Spleen (tissue), 11 donors: ENCODE measurements at regions not wholly inside any gene's neighbourhood (a gene's known extent, or its start where the extent isn't known, plus 50 kb on each side); places are given as distances from the start of the nearest gene placed in this dataset.

Source experiments
- DNase-seq: peaks from one replicate; pipeline ENCODE4 v3.0.0-alpha.2; 2020
- H3K27ac ChIP-seq, 8 donors: fragments of 200-600 bp; sonication (generic) in 7 of 8; 1 replicate in 4 of 8; 2 replicates in 4 of 8; pipeline versions ENCODE4 v1.5.0 to v1.8.0; 2016 to 2021; ENCODE audit warnings: inconsistent platforms in 4 of 8, mild to moderate bottlenecking in 4 of 8, moderate library complexity in 1 of 8
- H3K27me3 ChIP-seq, 7 donors: fragments of 200-600 bp; sonication (generic) in 6 of 7; replicated peaks in 1 of 7; 1 replicate in 4 of 7; 2 replicates in 3 of 7; pipeline versions ENCODE4 v1.5.0 to v1.8.0; 2016 to 2021; ENCODE audit warnings: inconsistent platforms in 3 of 7, mild to moderate bottlenecking in 1 of 7
- H3K36me3 ChIP-seq, 6 donors: fragments of 200-600 bp; sonication (generic) in 5 of 6; 1 replicate in 4 of 6; 2 replicates in 2 of 6; pipeline versions ENCODE4 v1.5.0 to v1.8.0; 2016 to 2021; ENCODE audit warnings: inconsistent platforms in 2 of 6
- H3K4me1 ChIP-seq, 6 donors: fragments of 200-600 bp; sonication (generic) in 5 of 6; 1 replicate in 3 of 6; 2 replicates in 3 of 6; pipeline versions ENCODE4 v1.5.0 to v1.8.0; 2016 to 2021; ENCODE audit warnings: inconsistent platforms in 3 of 6
- H3K4me3 ChIP-seq, 8 donors: fragments of 200-600 bp; sonication (generic) in 7 of 8; 1 replicate in 4 of 8; 2 replicates in 4 of 8; pipeline versions ENCODE4 v1.5.0 to v1.8.0; 2016 to 2021; ENCODE audit warnings: inconsistent platforms in 4 of 8, mild to moderate bottlenecking in 4 of 8, moderate library complexity in 2 of 8
- H3K9me3 ChIP-seq, 8 donors: fragments of 200-600 bp; sonication (generic) in 7 of 8; 1 replicate in 4 of 8; 2 replicates in 4 of 8; pipeline versions ENCODE4 v1.5.0 to v1.8.0; 2016 to 2021; ENCODE audit warnings: inconsistent platforms in 4 of 8
- CTCF ChIP-seq, 11 experiments: fragments of 200-600 bp in 7 of 11; fragments of 450-650 bp in 4 of 11; sonication (generic) in 4 of 11; IDR thresholded peaks in 8 of 11; conservative IDR thresholded peaks in 3 of 11; 1 replicate in 7 of 11; 2 replicates in 4 of 11; pipeline versions ENCODE4 v1.4.0 to v1.8.0; 2016 to 2021; ENCODE audit warnings: antibody characterized with exemption in 11 of 11, inconsistent platforms in 4 of 11, mild to moderate bottlenecking in 1 of 11
- POLR2A ChIP-seq, 3 donors: fragments of 450-650 bp; IDR thresholded peaks; one replicate each; pipeline ENCODE4 v1.5.1; 2017; ENCODE audit warnings: antibody characterized with exemption in 3 of 3, mild to moderate bottlenecking in 1 of 3
- POLR2AphosphoS5 ChIP-seq, 3 donors: sonication (generic); formaldehyde crosslinking; IDR thresholded peaks; one replicate each; pipeline ENCODE4 v1.5.1; 2017; ENCODE audit warnings: antibody characterized with exemption in 3 of 3
- WGBS, 5 donors: extraction: QIAGEN DNeasy Blood & Tissue Kit in 3 of 5; methylation state at CpG; one replicate each; pipeline versions ENCODE4 v1.1.5 to v1.1.7; 2013 to 2018; 5-methylcytosine and 5-hydroxymethylcytosine counted together
- intact Hi-C: fragments of 100-400 bp; cut with DNase I; formaldehyde crosslinking; loops from one replicate; pipeline ENCODE4 v1.15.0; 2023; ENCODE audit warnings: low total_unique reads
- donor health status: healthy with polysubstance abuse.
- donor health status: DM: no; HTN: no; CAD: no; lungs with moderate emphysema.
- donor health status: DM: no; HTN: no; CAD: no.
- donor health status: Bipolar disorder and iron deficiency.
- donor health status: healthy.
- donor health status: DM: no; HTN: no; CAD: no.
- donor health status: DM: yes; HTN: yes; CAD: no.

GRCh38 chr11:91220476-91221202 lies 997.8 kb upstream of the CHORDC1 start:
- TF ChIP-seq CTCF (IDR thresholded peaks at IDR 0.05 in 8 of 11, conservative IDR thresholded peaks at IDR 0.05 in 3 of 11): no peak
- TF ChIP-seq POLR2AphosphoS5 (IDR thresholded peaks at IDR 0.05): no peak
- no peak for TF ChIP-seq POLR2A (IDR thresholded peaks at IDR 0.05)
- intact Hi-C loops: no loop called here
- Histone ChIP-seq H3K27me3 (no peaks in the 10 kb centered on the region), H3K36me3 (no peaks in the 10 kb centered on the region), H3K4me1 (no peaks in the 10 kb centered on the region), H3K4me3 (no peak overlapping the region), H3K9me3 (peaks cover 0 to 6% (median 0%) of the 10 kb centered on the region in 8 donors), H3K27ac (no peak overlapping the region)
- no peak for DNase-seq
- WGBS, 5 donors: 0 to 3% (median 0%) methylated on average over 1 of the region's 1 CpG

DNA sequence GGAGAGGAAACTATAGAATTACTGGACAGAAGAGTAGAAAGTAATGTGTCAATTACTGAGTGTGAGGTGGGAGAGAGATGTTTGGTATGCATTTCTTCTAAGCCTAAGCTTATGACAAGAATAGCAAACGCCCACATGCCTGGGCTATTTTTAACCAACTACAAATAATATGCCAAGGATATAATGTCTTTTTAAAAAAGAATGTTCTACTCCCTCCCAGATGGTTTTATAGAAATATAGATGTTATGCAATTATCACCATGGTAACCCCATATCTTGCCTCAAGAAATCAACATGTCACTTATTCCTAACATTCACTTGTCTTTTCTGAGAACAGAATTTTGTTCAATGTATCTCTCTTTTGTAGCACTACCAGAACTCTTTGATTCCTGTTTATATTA lies 996.7 kb upstream of the CHORDC1 start:
- Histone ChIP-seq H3K27me3 (no peaks in the 10 kb centered on the region), H3K27ac (no peak overlapping the region), H3K4me1 (no peaks in the 10 kb centered on the region), H3K36me3 (no peaks in the 10 kb centered on the region), H3K4me3 (no peak overlapping the region), H3K9me3 (peaks cover 0 to 3% (median 0%) of the 10 kb centered on the region in 8 donors)
- WGBS, 5 donors: 25 to 53% (median 45%) methylated on average over 1 of the region's 1 CpG
- DNase-seq: no peak
- TF ChIP-seq POLR2AphosphoS5 (IDR thresholded peaks at IDR 0.05) (no peak), CTCF (IDR thresholded peaks at IDR 0.05 in 8 of 11, conservative IDR thresholded peaks at IDR 0.05 in 3 of 11) (no peak), POLR2A (IDR thresholded peaks at IDR 0.05) (no peak)
- intact Hi-C loops: no loop called here

DNA sequence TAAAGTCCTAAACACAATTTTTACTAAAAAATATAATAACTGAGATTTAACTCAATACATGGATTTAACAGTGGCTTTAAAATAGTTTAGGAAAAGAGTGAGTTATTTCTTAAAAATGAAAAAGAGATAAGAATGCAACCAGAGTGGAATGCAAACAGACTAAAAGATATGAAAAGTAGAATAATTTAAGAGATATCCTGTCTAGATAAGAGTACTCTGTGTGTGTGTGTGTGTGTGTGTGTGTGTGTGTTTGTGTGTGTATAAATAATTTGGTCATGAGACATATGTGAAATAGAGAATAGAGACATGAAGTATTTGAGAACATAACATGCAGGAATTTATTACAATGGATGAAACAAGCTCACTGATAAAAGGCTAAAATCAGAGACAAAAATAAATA lies 986.9 kb upstream of the CHORDC1 start:
- TF ChIP-seq POLR2AphosphoS5 (IDR thresholded peaks at IDR 0.05): no peak
- no peak for TF ChIP-seq CTCF (IDR thresholded peaks at IDR 0.05 in 8 of 11, conservative IDR thresholded peaks at IDR 0.05 in 3 of 11)
- TF ChIP-seq POLR2A (IDR thresholded peaks at IDR 0.05): no peak
- no peaks in the 10 kb centered on the region for H3K27me3 ChIP-seq
- peaks cover 0 to 4% (median 0%) of the 10 kb centered on the region in 8 donors for H3K9me3 ChIP-seq
- DNase-seq: no peak
- no peak overlapping the region for H3K27ac ChIP-seq
- intact Hi-C loops: no loop called here
- no peak overlapping the region for H3K4me3 ChIP-seq
- no peaks in the 10 kb centered on the region for H3K36me3 ChIP-seq
- no peaks in the 10 kb centered on the region for H3K4me1 ChIP-seq

GRCh38 chr11:91209306-91209705 lies 986.5 kb upstream of the CHORDC1 start:
- no peak for DNase-seq
- TF ChIP-seq CTCF (IDR thresholded peaks at IDR 0.05 in 8 of 11, conservative IDR thresholded peaks at IDR 0.05 in 3 of 11) (no peak), POLR2A (IDR thresholded peaks at IDR 0.05) (no peak), POLR2AphosphoS5 (IDR thresholded peaks at IDR 0.05) (no peak)
- no peak overlapping the region for H3K4me3 ChIP-seq

More at GRCh38 chr11:91209306-91209705, 986.5 kb upstream of the CHORDC1 start:
- H3K4me1 ChIP-seq: no peaks in the 10 kb centered on the region
- H3K36me3 ChIP-seq: no peaks in the 10 kb centered on the region
- H3K27ac ChIP-seq: no peak overlapping the region
- peaks cover 0 to 4% (median 0%) of the 10 kb centered on the region in 8 donors for H3K9me3 ChIP-seq
- no peaks in the 10 kb centered on the region for H3K27me3 ChIP-seq
- intact Hi-C loops: no loop called here
